DOHH2 (cell line): ENCODE measurements at regions not wholly inside any gene's neighbourhood (a gene's known extent, or its start where the extent isn't known, plus 50 kb on each side); places are given as distances from the start of the nearest gene placed in this dataset.

Experiments used
- EZH2phosphoT487 ChIP-seq: fragments of 200-600 bp; sonication (generic); IDR thresholded peaks from 2 replicates; pipeline ENCODE4 v1.6.1; 2017; ENCODE audit warnings: borderline replicate concordance, mild to moderate bottlenecking, antibody characterized with exemption, low read length, moderate library complexity, mixed read lengths
- TF ChIP-seq, protein P1 (sequence below): fragments of 200-600 bp; sonication (generic); IDR thresholded peaks from one replicate; pipeline ENCODE4 v1.5.1; 2014; ENCODE audit warnings: antibody characterized with exemption, mild to moderate bottlenecking, low read depth, low read length; ENCODE audit not compliant: poor library complexity, severe bottlenecking

DNA sequence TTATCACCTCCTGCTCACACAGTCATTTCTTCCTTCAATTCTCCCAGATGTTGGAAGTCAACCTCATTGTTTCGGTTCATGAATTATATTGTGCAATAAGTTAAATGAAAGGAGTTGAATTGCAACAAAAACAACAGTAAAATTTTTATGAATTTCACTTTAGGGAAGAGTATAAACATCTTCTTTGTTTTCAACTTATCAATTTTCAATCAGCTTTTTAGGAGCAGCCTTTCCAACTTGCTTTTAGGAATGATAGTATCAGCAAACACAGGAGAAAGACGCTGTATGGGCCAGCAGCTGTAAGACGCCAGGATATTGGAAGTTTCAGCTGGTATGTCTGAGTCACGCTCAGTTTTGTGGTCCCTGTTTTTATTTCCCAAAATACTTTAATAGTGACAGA lies 132.5 kb upstream of the ARGLU1 start:
- TF ChIP-seq, protein P1, sequence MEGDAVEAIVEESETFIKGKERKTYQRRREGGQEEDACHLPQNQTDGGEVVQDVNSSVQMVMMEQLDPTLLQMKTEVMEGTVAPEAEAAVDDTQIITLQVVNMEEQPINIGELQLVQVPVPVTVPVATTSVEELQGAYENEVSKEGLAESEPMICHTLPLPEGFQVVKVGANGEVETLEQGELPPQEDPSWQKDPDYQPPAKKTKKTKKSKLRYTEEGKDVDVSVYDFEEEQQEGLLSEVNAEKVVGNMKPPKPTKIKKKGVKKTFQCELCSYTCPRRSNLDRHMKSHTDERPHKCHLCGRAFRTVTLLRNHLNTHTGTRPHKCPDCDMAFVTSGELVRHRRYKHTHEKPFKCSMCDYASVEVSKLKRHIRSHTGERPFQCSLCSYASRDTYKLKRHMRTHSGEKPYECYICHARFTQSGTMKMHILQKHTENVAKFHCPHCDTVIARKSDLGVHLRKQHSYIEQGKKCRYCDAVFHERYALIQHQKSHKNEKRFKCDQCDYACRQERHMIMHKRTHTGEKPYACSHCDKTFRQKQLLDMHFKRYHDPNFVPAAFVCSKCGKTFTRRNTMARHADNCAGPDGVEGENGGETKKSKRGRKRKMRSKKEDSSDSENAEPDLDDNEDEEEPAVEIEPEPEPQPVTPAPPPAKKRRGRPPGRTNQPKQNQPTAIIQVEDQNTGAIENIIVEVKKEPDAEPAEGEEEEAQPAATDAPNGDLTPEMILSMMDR, result no peak
- TF ChIP-seq EZH2phosphoT487, result no peak
